Natural killer cell (primary cell): ENCODE measurements at regions not wholly inside any gene's neighbourhood (a gene's known extent, or its start where the extent isn't known, plus 50 kb on each side); places are given as distances from the start of the nearest gene placed in this dataset.

Experiments
- ATAC-seq, 3 donors: fragments of 150-1000 bp in 2 of 3; fragments of 200-7000 bp in 1 of 3; cut with Tn5 transposase; 1 replicate in 1 of 3; 2 replicates in 2 of 3; pipeline ENCODE4 v1.10.0; 2021; ENCODE audit warnings: mild to moderate bottlenecking in 2 of 3, moderate library complexity in 2 of 3
- DNase-seq, 2 donors: peaks; one replicate each; pipeline versions ENCODE4 v3.0.0 to v3.0.0-alpha.2; 2013 to 2021; ENCODE audit warnings: mixed read lengths in 1 of 2
- H3K27ac ChIP-seq: one replicate; pipeline ENCODE4 v1.5.1; 2013; ENCODE audit warnings: mild to moderate bottlenecking, low read length
- H3K27me3 ChIP-seq: one replicate; pipeline ENCODE4 v1.6.1; 2013; ENCODE audit warnings: low read length; ENCODE audit not compliant: control insufficient read depth, insufficient read depth
- H3K36me3 ChIP-seq: one replicate; pipeline ENCODE4 v1.6.1; 2013; ENCODE audit warnings: low read length; ENCODE audit not compliant: control insufficient read depth, insufficient read depth
- H3K4me1 ChIP-seq: one replicate; pipeline ENCODE4 v1.6.1; 2013; ENCODE audit warnings: low read length; ENCODE audit not compliant: control insufficient read depth, insufficient read depth
- H3K4me3 ChIP-seq: one replicate; pipeline ENCODE4 v1.5.1; 2013; ENCODE audit warnings: low read length
- H3K9me3 ChIP-seq: one replicate; pipeline ENCODE4 v1.6.1; 2013; ENCODE audit warnings: low read length; ENCODE audit not compliant: control insufficient read depth, insufficient read depth
- H3K27ac Mint-ChIP-seq, 2 donors: one replicate each; pipeline ENCODE4 v1.8.0; 2022; ENCODE audit warnings: mild to moderate bottlenecking in 2 of 2, mixed read lengths in 2 of 2, moderate library complexity in 1 of 2
- H3K27me3 Mint-ChIP-seq, 2 donors: one replicate each; pipeline ENCODE4 v1.8.0; 2022; ENCODE audit warnings: low read depth in 2 of 2, mixed read lengths in 2 of 2
- H3K36me3 Mint-ChIP-seq: one replicate; pipeline ENCODE4 v1.8.0; 2022; ENCODE audit warnings: mixed read lengths
- H3K4me1 Mint-ChIP-seq, 2 donors: one replicate each; pipeline ENCODE4 v1.8.0; 2022; ENCODE audit warnings: mixed read lengths in 2 of 2
- H3K4me3 Mint-ChIP-seq: one replicate; pipeline ENCODE4 v1.8.0; 2022; ENCODE audit warnings: mild to moderate bottlenecking, moderate library complexity, mixed read lengths
- H3K9me3 Mint-ChIP-seq, 2 donors: one replicate each; pipeline ENCODE4 v1.8.0; 2022; ENCODE audit warnings: mixed read lengths in 2 of 2
- CTCF ChIP-seq: fragments of 200-600 bp; IDR thresholded peaks from one replicate; pipeline ENCODE4 v1.8.0; 2022; ENCODE audit warnings: antibody characterized with exemption
- WGBS: methylation state at CpG from one replicate; pipeline ENCODE4 v1.1.7; 2013; ENCODE audit warnings: missing lambda C conversion rate; ENCODE audit not compliant: insufficient coverage; 5-methylcytosine and 5-hydroxymethylcytosine counted together
- intact Hi-C: fragments of 100-400 bp; cut with micrococcal nuclease; formaldehyde crosslinking; loops from one replicate; pipeline ENCODE4 v1.14.2; 2022

- H3K9me3 Mint-ChIP-seq: peaks cover 6 to 14% of the 10 kb centered on the region in 2 donors
- intact Hi-C loops: no loop called here
- H3K36me3 ChIP-seq: no peaks in the 10 kb centered on the region
- no peaks in the 10 kb centered on the region for H3K27me3 Mint-ChIP-seq
- H3K9me3 ChIP-seq: no peaks in the 10 kb centered on the region
- no peak overlapping the region for H3K27ac Mint-ChIP-seq
- ATAC-seq: no peak
- no peaks in the 10 kb centered on the region for H3K36me3 Mint-ChIP-seq
- H3K27ac ChIP-seq: no peak overlapping the region
- no peak for DNase-seq
- no peak for TF ChIP-seq CTCF
- H3K4me3 Mint-ChIP-seq: no peak overlapping the region
- H3K27me3 ChIP-seq: no peaks in the 10 kb centered on the region
- H3K4me1 Mint-ChIP-seq: no peaks in the 10 kb centered on the region
- no peaks in the 10 kb centered on the region for H3K4me1 ChIP-seq
- 98% methylated on average over 3 of the region's 4 CpGs for WGBS
- H3K4me3 ChIP-seq: no peak overlapping the region
These were observed 987.2 kb downstream of the PDHA2 start for GRCh38 chr4:96827086-96827485.

DNA sequence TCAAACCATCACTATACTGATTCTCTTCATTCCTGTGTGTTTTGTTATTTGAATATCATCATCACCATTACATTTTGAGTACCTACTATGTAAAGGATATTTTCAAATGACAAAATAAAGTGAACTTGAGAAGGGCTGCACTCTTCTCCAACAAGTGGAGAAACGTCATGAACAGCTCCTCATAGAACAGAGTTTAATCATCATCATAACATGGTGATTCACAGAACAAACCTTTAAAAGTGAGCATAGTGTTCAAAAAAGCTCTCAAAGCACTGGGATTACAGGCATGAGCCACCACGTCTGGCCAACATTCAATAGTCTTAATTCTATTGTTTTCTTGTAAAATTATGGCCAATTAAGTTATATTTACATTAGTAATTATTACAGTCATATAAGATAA, 993.9 kb downstream of the PDHA2 start:
- Mint-ChIP-seq H3K27ac (no peak overlapping the region), H3K36me3 (no peaks in the 10 kb centered on the region), H3K4me3 (no peak overlapping the region), H3K9me3 (peaks cover 7 to 9% of the 10 kb centered on the region in 2 donors), H3K27me3 (no peaks in the 10 kb centered on the region), H3K4me1 (no peaks in the 10 kb centered on the region)
- no peak overlapping the region for H3K27ac ChIP-seq
- WGBS: 86% methylated on average over 1 of the region's 2 CpGs
- no peaks in the 10 kb centered on the region for H3K4me1 ChIP-seq
- intact Hi-C loops: no loop called here
- no peaks in the 10 kb centered on the region for H3K36me3 ChIP-seq
- H3K4me3 ChIP-seq: no peak overlapping the region
- DNase-seq (no peak), ATAC-seq (no peak)
- no peaks in the 10 kb centered on the region for H3K9me3 ChIP-seq
- no peak for TF ChIP-seq CTCF
- H3K27me3 ChIP-seq: no peaks in the 10 kb centered on the region

GRCh38 chr4:96835991-96836390, 996.1 kb downstream of the PDHA2 start:
- WGBS: 9% methylated on average over 2 of the region's 3 CpGs
- no peak for TF ChIP-seq CTCF
- Histone ChIP-seq H3K4me3 (no peak overlapping the region), H3K27me3 (no peaks in the 10 kb centered on the region), H3K27ac (no peak overlapping the region), H3K9me3 (no peaks in the 10 kb centered on the region), H3K4me1 (no peaks in the 10 kb centered on the region), H3K36me3 (no peaks in the 10 kb centered on the region)
- intact Hi-C loops: no loop called here
- DNase-seq (no peak), ATAC-seq (no peak)
- H3K27ac Mint-ChIP-seq: no peak overlapping the region
- H3K9me3 Mint-ChIP-seq: peaks cover 4 to 7% of the 10 kb centered on the region in 2 donors
- H3K27me3 Mint-ChIP-seq: no peaks in the 10 kb centered on the region
- no peaks in the 10 kb centered on the region for H3K36me3 Mint-ChIP-seq
- H3K4me1 Mint-ChIP-seq: no peaks in the 10 kb centered on the region
- no peak overlapping the region for H3K4me3 Mint-ChIP-seq

- H3K36me3 Mint-ChIP-seq: no peaks in the 10 kb centered on the region
- Histone ChIP-seq H3K4me3 (no peak overlapping the region), H3K9me3 (no peaks in the 10 kb centered on the region), H3K36me3 (no peaks in the 10 kb centered on the region), H3K27ac (no peak overlapping the region), H3K27me3 (no peaks in the 10 kb centered on the region), H3K4me1 (no peaks in the 10 kb centered on the region)
- DNase-seq (no peak), ATAC-seq (no peak)
- no peaks in the 10 kb centered on the region for H3K4me1 Mint-ChIP-seq
- no peak overlapping the region for H3K27ac Mint-ChIP-seq
- no peak overlapping the region for H3K4me3 Mint-ChIP-seq
- intact Hi-C loops: no loop called here
- H3K27me3 Mint-ChIP-seq: no peaks in the 10 kb centered on the region
- 58% methylated on average over 2 of the region's 2 CpGs for WGBS
- peaks cover 8 to 9% of the 10 kb centered on the region in 2 donors for H3K9me3 Mint-ChIP-seq
- no peak for TF ChIP-seq CTCF
These were observed 999.5 kb downstream of the PDHA2 start for GRCh38 chr4:96839441-96839840.
